RPMI8226 (cell line): ENCODE measurements at regions not wholly inside any gene's neighbourhood (a gene's known extent, or its start where the extent isn't known, plus 50 kb on each side); places are given as distances from the start of the nearest gene placed in this dataset.

Source experiments
- DNase-seq: peaks from one replicate; pipeline ENCODE4 v3.0.0-alpha.2; 2015

DNA sequence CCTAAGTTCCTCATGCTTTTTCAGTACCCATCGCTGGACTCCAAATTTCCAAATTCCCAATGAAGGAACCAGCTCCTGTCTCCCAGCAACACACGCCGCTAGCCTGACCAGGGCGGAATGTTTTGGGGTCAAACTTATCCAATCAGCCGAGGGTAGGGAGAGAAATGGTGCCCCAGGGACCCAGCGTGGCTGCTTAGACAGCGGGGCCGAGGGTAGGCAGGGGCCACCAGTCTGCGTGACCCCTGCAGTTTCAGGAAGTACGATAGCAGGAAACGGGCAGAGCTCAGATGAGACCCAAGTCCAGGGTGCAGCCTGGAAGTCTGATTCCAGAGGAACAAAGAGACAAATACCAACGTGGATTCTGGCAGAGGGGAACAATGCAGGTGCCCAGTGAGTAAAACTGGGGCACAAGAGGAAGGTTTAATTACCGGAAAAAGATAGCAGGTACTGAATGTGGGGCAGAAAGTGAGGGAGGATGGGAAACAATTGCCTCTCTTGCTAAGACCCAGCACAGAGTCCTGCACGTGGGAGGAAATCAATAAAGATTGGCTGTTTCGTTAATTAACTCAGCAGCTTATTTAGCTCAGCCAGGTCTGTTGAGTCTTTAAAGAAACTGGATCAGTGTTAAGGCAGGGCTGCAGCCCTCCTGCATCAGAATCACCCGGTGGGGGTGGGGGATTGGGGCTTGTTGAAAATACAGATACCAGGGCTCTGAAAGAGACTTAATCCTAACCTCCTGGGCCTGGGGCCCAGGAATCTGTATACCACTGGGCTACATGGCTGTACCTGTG, 50.4 kb upstream of the NFE2L3 start:
- DNase-seq: peak; percentile 60

DNA sequence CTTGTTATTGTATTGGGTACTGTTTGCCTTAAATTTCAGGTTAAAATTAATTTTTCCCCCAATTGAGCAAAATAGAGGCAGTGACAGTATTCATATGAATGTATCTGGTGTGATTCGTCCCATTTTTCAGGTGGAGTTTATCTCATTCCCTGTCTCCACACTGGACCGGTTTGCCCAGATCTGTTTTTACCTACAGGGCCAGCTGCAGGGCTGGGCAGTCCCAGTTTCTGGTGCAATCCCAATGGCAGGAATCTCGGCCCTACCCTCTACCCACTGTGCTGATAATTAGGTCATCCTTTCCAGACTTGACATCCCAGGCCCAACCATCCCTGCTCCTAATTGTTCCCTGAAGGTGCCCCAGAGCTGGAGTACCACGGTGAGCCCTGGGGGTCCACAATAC, 49.8 kb upstream of the NFE2L3 start:
- no peak for DNase-seq
